A673 (cell line): ENCODE measurements at regions not wholly inside any gene's neighbourhood (a gene's known extent, or its start where the extent isn't known, plus 50 kb on each side); places are given as distances from the start of the nearest gene placed in this dataset.

Experiments used
- CTCF ChIP-seq: fragments of 300-800, 200-600 bp; sonication (generic); conservative IDR thresholded peaks from 2 replicates; pipeline ENCODE4 v1.5.1; 2017; ENCODE audit warnings: low read depth, mild to moderate bottlenecking, antibody characterized with exemption, low read length, moderate library complexity, mixed read lengths
- EZH2 ChIP-seq: fragments of 200-600 bp; sonication (generic); IDR thresholded peaks from 2 replicates; pipeline ENCODE4 v1.6.1; 2017; ENCODE audit warnings: borderline replicate concordance, low read depth, mild to moderate bottlenecking, mixed read lengths, antibody characterized with exemption, low read length; ENCODE audit not compliant: poor library complexity, severe bottlenecking

DNA sequence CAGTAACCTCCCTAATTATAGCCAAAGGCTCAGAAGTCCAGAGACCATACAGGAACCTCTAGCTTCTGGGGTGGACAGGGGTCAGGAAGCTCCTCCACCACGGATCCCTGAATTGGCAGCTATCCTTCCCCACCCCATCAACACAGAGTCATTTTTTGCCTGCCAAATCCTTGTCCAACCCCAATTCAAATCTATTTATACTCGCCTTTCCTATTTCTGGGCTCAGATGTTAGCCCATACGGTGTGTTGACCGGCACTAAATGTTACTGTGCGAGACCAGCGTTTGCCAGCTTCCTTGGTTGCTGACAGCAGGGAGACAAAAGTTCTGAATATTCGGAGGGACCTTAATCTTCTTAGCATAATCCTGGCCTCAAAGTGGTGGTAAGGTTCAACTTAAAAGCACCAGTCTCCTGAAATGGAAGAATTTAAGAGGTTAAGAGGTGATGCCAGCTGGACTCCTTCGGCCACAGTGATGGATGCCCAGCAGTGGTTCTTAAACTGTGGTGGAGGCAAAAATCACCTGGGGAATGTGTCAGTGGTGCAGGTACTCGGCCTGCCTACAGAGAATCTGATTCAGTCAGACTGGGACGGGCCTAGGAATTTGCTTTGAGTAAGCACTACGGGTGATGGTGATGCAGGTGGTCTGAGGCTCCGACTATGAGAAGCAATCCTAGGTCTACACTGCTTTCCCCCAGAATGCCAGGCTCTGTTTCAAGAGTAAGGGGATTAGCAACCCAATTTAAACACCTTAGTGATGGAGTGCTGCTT is 204.8 kb upstream of the MEF2C start:
- no peak for TF ChIP-seq CTCF
- no peak for TF ChIP-seq EZH2
